Mucosa of rectum (tissue), 2 donors: ENCODE measurements at regions not wholly inside any gene's neighbourhood (a gene's known extent, or its start where the extent isn't known, plus 50 kb on each side); places are given as distances from the start of the nearest gene placed in this dataset.
"Not testable (repeated sequence)": the region's sequence is repeated elsewhere in the genome, so short reads cannot be mapped to it uniquely, and the experiment has no call there.

Experiments used
- H3K27ac ChIP-seq, 2 donors: one replicate each; pipeline ENCODE4 v1.7.0; 2013; ENCODE audit warnings: inconsistent platforms in 2 of 2, low read depth in 2 of 2, low read length in 2 of 2
- H3K27me3 ChIP-seq, 2 donors: one replicate each; pipeline ENCODE4 v1.7.0; 2013; ENCODE audit warnings: low read length in 2 of 2; ENCODE audit not compliant: control insufficient read depth in 2 of 2, insufficient read depth in 2 of 2
- H3K36me3 ChIP-seq, 2 donors: one replicate each; pipeline ENCODE4 v1.7.0; 2013; ENCODE audit warnings: low read length in 2 of 2; ENCODE audit not compliant: control insufficient read depth in 2 of 2, insufficient read depth in 2 of 2
- H3K4me1 ChIP-seq, 2 donors: one replicate each; pipeline ENCODE4 v1.7.0; 2013; ENCODE audit warnings: low read length in 2 of 2, mild to moderate bottlenecking in 1 of 2; ENCODE audit not compliant: control insufficient read depth in 2 of 2, insufficient read depth in 2 of 2
- H3K4me3 ChIP-seq, 2 donors: one replicate each; pipeline ENCODE4 v1.7.0; 2013; ENCODE audit warnings: low read length in 2 of 2
- H3K9ac ChIP-seq, 2 donors: one replicate each; pipeline ENCODE4 v1.7.0; 2013; ENCODE audit warnings: low read length in 2 of 2, low read depth in 1 of 2, mild to moderate bottlenecking in 1 of 2
- H3K9me3 ChIP-seq, 2 donors: one replicate each; pipeline ENCODE4 v1.7.0; 2013; ENCODE audit warnings: low read length in 2 of 2; ENCODE audit not compliant: control insufficient read depth in 2 of 2
- donor health status: healthy.
- donor health status: Normal muscosa, but diverticular disease.

GRCh38 chr5:163293836-163294235 lies 143.6 kb upstream of the CCNG1 start:
- Histone ChIP-seq H3K36me3 (no peaks in the 10 kb centered on the region), H3K9ac (no peak overlapping the region), H3K4me1 (no peaks in the 10 kb centered on the region), H3K4me3 (no peak overlapping the region), H3K27ac (no peak overlapping the region), H3K9me3 (no peaks in the 10 kb centered on the region), H3K27me3 (no peaks in the 10 kb centered on the region)

GRCh38 chr5:163303718-163304117 lies 133.7 kb upstream of the CCNG1 start:
- no peaks in the 10 kb centered on the region for H3K4me1 ChIP-seq
- no peaks in the 10 kb centered on the region for H3K36me3 ChIP-seq
- H3K9ac ChIP-seq: no peak overlapping the region
- no peaks in the 10 kb centered on the region for H3K27me3 ChIP-seq
- H3K4me3 ChIP-seq: no peak overlapping the region
- no peaks in the 10 kb centered on the region for H3K9me3 ChIP-seq
- no peak overlapping the region for H3K27ac ChIP-seq

GRCh38 chr5:163305655-163306054 lies 131.7 kb upstream of the CCNG1 start:
- Histone ChIP-seq H3K9me3 (no peaks in the 10 kb centered on the region), H3K4me3 (no peak overlapping the region), H3K27ac (no peak overlapping the region), H3K27me3 (no peaks in the 10 kb centered on the region), H3K4me1 (no peaks in the 10 kb centered on the region), H3K36me3 (no peaks in the 10 kb centered on the region), H3K9ac (no peak overlapping the region)

- Histone ChIP-seq H3K27me3 (no peaks in the 10 kb centered on the region), H3K4me1 (no peaks in the 10 kb centered on the region), H3K9ac (no peak overlapping the region)
Observed at GRCh38 chr5:163306421-163306820, 131.0 kb upstream of the CCNG1 start.

GRCh38 chr5:163309914-163310313 lies 127.5 kb upstream of the CCNG1 start:
- H3K4me1 ChIP-seq: no peaks in the 10 kb centered on the region
- no peak overlapping the region for H3K4me3 ChIP-seq
- H3K27me3 ChIP-seq: no peaks in the 10 kb centered on the region
- no peak overlapping the region for H3K27ac ChIP-seq
- H3K9ac ChIP-seq: no peak overlapping the region
- H3K36me3 ChIP-seq: no peaks in the 10 kb centered on the region
- peaks cover 0 to 2% of the 10 kb centered on the region in 2 donors for H3K9me3 ChIP-seq

More at GRCh38 chr5:163306421-163306820, 131.0 kb upstream of the CCNG1 start:
- Histone ChIP-seq H3K4me3 (no peak overlapping the region), H3K27ac (no peak overlapping the region), H3K36me3 (no peaks in the 10 kb centered on the region), H3K9me3 (peaks cover 0 to under 1% of the 10 kb centered on the region in 2 donors)

- Histone ChIP-seq H3K4me3 (no peak overlapping the region), H3K27me3 (no peaks in the 10 kb centered on the region), H3K4me1 (no peaks in the 10 kb centered on the region), H3K36me3 (no peaks in the 10 kb centered on the region), H3K9ac (no peak overlapping the region), H3K9me3 (peaks cover 0 to 2% of the 10 kb centered on the region in 2 donors), H3K27ac (no peak overlapping the region)
Observed at GRCh38 chr5:163310997-163311396, 126.4 kb upstream of the CCNG1 start.

- no peaks in the 10 kb centered on the region for H3K4me1 ChIP-seq
- H3K27me3 ChIP-seq: no peaks in the 10 kb centered on the region
- H3K9ac ChIP-seq: no peak overlapping the region
- peaks cover 0 to 2% of the 10 kb centered on the region in 2 donors for H3K9me3 ChIP-seq
- H3K36me3 ChIP-seq: no peaks in the 10 kb centered on the region
- H3K4me3 ChIP-seq: no peak overlapping the region
- H3K27ac ChIP-seq: no peak overlapping the region
Observed at GRCh38 chr5:163312598-163312997, 124.8 kb upstream of the CCNG1 start.

GRCh38 chr5:163313049-163313448 lies 124.3 kb upstream of the CCNG1 start:
- H3K9me3 ChIP-seq, H3K27ac ChIP-seq, H3K27me3 ChIP-seq, H3K4me1 ChIP-seq, H3K36me3 ChIP-seq, H3K9ac ChIP-seq, H3K4me3 ChIP-seq: not testable (repeated sequence)

- H3K9me3 ChIP-seq, H3K27me3 ChIP-seq, H3K4me1 ChIP-seq, H3K27ac ChIP-seq, H3K9ac ChIP-seq, H3K4me3 ChIP-seq, H3K36me3 ChIP-seq: not testable (repeated sequence)
Observed at GRCh38 chr5:163316374-163316773, 121.0 kb upstream of the CCNG1 start.

- Histone ChIP-seq H3K36me3 (no peaks in the 10 kb centered on the region), H3K27ac (no peak overlapping the region), H3K9ac (no peak overlapping the region), H3K27me3 (no peaks in the 10 kb centered on the region), H3K4me3 (no peak overlapping the region), H3K9me3 (no peaks in the 10 kb centered on the region), H3K4me1 (no peaks in the 10 kb centered on the region)
Observed at GRCh38 chr5:163318707-163319106, 118.7 kb upstream of the CCNG1 start.

GRCh38 chr5:163321511-163321910 lies 115.9 kb upstream of the CCNG1 start:
- no peaks in the 10 kb centered on the region for H3K4me1 ChIP-seq
- H3K27me3 ChIP-seq: no peaks in the 10 kb centered on the region
- no peak overlapping the region for H3K27ac ChIP-seq
- H3K9me3 ChIP-seq: no peaks in the 10 kb centered on the region
- H3K4me3 ChIP-seq: no peak overlapping the region
- H3K9ac ChIP-seq: no peak overlapping the region
- H3K36me3 ChIP-seq: no peaks in the 10 kb centered on the region
